GF-D8 (cell line): ENCODE measurements at regions not wholly inside any gene's neighbourhood (a gene's known extent, or its start where the extent isn't known, plus 50 kb on each side); places are given as distances from the start of the nearest gene placed in this dataset.
"Not testable (repeated sequence)": the region's sequence is repeated elsewhere in the genome, so short reads cannot be mapped to it uniquely, and the experiment has no call there.

Source experiments
- DNase-seq: peaks from one replicate; lab custom pipeline; 2025; lab: John Stamatoyannopoulos, UW

DNA sequence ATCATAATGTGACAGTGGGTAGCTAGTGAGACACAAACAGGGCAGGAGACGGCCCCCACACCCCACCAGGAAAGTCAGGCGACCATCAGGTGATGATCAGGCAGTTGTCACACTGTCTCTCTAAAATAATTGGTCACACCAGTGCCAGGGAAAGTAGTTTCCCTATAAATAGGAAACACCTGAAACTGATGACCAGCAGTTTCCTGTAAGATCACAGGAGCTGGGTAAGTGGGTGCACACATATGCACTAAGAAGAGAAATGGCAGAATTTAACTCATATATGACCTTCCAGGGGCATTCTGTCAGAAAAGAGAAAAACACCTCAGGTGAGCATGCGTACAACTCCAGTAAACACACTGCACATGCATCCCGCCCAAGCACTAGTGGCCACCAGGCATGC, 620.5 kb upstream of the GHITM start:
- DNase-seq, result no peak

DNA sequence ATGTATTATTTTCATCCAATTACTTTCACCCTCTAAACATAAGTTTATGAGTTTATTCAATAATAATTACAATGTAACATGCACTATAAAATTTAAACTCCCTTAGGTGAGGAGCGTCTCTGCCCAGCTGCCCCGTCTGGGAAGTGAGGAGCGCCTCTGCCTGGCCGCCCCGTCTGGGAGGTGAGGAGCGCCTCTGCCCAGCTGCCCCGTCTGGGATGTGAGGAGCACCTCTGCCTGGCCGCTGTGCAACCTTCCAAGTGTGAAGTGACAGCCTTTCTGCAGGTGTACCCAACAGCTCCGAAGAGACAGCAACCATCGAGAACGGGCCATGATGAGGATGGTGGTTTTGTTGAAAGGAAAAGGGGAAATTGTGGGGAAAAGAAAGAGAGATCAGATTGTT, 618.9 kb upstream of the GHITM start:
- not testable (repeated sequence) for DNase-seq

- no peak for DNase-seq
Observed at GRCh38 chr10:83522456-83522855, 616.9 kb upstream of the GHITM start.

GRCh38 chr10:83522881-83523386, 616.4 kb upstream of the GHITM start:
- DNase-seq, result no peak

DNA sequence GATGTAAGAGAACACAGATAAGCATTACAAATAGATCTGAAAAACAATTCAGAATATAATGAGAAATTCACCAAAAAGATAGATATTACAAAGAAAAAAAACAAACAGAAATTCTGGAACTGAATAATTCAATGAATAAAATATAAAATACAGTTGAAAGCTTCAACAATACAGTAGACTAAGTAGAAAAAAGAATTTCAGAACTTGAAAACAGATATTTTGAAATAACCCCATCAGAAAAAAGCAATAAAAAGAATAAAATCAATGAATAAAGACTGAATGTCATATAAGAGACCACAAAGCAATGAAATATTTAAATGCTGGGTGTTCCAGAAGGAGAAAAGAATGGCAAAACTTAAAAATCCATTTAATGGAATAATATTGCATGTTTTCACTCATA, 611.4 kb upstream of the GHITM start:
- no peak for DNase-seq

DNA sequence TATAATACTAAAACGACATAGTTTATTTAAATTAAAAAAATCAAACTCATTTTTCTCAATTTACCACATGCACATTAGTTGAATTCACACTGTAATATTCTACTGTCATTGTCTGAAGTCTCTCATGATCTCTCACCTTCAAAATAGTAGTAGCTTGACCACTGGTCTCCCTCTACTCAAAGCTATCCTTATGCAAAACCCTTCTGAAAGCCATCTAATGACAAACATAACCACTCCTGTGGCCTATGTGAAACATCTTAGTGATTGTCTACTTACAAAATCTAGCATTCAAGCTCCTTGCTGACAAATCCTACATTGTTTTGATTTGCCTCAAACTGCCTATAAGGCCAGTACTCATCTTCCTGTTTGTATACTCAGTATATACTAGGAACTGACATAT, 606.0 kb upstream of the GHITM start:
- DNase-seq, result no peak

DNA sequence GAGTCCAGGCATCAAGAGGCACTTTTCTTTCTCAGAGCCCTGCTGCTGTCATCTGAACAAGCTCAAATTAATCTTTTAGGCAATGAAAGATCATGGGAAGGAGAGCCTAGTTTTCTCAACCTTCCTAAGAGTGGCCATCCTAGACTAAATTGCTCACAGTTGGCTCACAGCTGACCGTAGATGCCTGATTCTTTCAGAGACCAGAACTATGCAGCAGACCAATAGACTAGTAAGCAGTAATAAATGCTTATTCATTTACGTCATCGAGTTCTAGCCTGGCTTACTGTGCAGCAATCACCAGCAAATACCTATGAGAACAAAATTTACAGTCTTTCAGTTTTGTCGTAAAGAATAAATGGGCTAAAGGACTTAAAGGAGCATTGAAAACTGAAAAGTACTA, 602.9 kb upstream of the GHITM start:
- DNase-seq, result no peak

GRCh38 chr10:83538047-83538446, 601.3 kb upstream of the GHITM start:
- DNase-seq, result no peak

- no peak for DNase-seq
Observed at GRCh38 chr10:83539528-83540308, 599.6 kb upstream of the GHITM start.

DNA sequence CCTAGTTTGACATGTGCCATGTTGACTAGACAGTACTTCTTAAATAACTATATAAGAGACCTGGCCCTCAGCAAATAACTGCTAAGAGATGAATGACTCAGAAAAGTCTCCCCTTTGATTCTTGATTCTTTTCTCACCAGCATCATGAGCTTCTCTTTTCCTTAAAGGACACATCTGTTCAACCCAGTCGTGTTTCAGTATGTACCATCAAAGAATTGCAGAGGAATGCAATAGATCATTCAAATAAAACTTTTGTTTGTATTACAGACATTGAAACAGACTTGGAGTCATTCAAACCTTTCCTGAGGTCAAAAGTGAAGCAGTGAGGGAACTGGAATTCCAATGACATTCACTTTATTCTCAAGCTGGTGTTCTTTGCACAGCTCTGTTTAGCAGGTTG, 598.3 kb upstream of the GHITM start:
- DNase-seq, result no peak

DNA sequence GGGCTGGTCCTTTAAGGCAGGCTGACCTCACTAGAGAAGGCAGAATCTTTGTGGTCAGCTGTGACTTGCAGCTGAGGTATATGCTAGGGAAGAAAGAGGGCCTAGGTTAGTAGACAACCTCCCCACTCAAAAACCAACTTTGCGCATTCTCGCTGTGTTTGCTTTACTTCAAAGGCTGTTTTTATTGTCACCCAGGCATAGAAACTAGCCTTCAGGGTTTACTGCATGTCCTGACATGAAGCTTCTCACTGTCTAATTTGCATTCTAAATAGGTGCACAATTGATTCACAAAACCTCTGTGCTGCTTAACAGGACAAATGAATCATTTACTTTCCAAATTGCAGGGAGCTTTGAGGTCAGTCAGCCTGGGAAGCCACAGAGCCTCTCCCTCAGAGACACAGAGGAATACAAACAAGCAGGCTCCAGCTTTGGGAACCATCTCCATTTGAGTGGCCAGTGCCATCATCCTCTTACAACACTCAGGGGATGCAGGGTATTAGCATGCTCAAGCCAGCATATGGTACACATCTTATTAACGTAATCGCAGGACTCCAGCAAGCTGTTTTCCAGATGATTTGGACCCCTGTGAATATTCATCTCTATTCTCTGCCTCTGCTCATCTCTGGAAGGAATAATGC, 596.4 kb upstream of the GHITM start:
- no peak for DNase-seq

DNA sequence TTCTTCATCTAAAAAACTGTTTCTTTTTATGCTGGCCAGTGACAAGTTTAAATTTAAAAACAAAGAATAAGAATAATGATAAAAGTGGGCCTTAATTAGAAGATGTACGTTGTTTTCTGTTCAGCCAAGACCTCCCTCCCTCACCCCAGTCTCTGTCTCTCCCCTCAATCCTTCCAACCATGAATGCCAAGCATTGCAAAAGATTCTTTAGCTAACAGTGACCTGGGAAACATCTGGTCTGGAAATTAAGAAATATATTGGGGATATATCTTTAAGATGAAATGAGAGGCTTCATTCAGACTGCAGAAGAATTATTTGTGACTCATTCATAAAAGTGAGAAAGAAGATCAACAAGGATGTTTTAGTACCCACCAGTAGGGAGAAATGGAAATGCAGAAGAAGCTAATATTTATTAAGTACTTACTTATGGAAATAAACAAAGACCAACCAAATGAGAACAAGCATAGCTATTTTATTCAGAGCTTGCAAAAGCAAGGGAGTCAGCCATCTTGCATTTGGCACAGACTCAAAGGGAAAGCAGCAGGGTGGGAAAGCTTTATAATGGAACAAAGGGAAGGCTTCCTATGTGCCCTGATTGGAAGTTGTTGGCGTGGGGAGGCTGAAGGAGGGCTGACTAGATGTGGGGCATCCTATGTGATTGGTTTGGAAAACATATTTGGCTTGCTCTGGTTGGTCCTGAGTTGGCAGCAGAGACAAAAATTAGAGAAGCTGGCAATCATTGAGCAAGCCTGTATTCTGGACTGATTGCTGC, 595.4 kb upstream of the GHITM start:
- DNase-seq, result no peak

GRCh38 chr10:83545901-83546391, 593.4 kb upstream of the GHITM start:
- no peak for DNase-seq

DNA sequence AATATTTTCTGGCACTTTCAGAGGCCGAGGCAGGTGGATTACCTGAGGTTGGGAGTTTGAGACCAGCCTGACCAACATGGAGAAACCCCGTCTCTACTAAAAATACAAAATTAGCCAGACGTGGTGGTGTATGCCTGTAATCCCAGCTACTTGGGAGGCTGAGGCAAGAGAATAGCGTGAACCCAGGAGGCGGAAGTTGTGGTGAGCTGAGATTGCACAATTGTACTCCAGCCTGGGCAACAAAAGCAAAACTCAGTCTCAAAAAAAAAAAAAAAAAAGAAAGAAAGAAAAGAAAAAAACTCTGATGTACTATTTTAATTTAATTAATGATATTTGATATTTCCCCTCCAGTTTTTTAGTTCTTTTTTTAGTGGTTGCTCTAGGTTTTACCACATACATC, 588.1 kb upstream of the GHITM start:
- not testable (repeated sequence) for DNase-seq

- no peak for DNase-seq
Observed at GRCh38 chr10:83553366-83553765, 585.9 kb upstream of the GHITM start.

DNA sequence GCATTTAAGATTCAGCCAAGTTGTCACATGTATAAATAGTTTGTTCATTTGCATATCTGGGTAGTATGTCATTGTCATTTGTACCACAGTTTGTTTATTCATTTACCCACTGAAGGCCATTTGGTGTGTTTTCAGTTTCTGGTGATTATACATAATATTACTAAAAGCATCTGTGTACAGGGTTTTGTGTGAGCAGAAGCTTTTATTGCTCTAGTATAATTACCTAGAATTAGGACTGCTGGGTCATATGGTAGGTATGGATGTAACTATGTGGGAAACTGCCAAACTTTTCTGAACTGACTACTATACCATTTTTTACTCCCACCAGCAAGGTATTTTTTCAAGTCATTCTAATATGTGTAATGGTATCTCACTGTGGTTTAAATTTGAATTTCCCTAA, 584.0 kb upstream of the GHITM start:
- no peak for DNase-seq

DNA sequence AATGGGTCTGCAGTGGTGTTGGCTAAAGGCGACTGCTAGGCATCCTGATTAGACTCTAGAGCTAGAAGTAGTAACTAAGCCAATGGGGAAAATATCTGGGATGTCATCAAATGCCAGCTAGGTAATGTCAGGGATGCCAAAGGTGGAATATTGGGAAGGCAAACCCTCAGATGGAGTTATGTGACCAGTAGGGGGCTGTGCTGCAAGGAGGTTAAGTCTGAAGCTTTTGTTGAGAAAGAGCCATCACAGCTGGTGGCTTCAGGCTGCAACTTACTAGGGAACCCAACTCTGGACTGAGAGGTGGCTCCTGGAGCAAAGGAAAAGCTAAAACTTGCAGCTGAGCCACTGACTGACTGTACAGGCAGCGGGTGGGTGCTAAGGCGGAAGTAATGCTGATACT, 576.9 kb upstream of the GHITM start:
- no peak for DNase-seq

DNA sequence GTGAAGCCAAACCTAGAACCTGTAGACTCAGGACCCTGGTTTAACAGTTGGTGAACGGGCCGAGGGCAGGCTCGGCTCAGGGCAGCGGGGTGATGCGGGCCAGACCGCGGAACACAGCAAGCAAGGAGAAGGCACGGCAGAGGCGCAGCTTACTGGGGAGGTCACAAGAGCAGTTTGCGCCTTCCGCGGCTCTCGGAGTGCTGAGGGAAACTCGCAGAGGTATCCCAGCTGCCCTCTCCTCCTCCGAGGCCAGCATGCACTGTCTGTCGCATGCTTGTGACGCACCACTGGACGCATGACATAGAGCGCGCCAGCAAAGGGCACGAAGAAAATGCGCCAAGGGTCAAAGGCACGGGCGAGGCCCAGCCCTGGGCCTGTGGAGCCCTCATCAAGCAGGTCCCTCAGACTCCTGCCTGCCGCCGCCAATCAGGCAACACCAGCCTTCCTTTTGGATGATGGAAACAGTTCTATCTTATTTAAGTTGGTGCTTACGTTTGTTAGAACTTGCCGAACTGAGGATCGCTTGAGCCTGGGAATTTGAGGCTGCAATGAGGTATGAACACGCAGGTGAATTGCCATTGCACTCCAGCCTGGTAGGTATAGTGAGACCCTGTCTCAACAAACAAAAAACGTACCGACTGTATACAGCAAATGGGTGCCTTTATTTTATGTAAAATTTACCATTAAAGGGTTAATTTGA, 574.3 kb upstream of the GHITM start:
- no peak for DNase-seq

GRCh38 chr10:83572036-83572435, 567.3 kb upstream of the GHITM start:
- no peak for DNase-seq

DNA sequence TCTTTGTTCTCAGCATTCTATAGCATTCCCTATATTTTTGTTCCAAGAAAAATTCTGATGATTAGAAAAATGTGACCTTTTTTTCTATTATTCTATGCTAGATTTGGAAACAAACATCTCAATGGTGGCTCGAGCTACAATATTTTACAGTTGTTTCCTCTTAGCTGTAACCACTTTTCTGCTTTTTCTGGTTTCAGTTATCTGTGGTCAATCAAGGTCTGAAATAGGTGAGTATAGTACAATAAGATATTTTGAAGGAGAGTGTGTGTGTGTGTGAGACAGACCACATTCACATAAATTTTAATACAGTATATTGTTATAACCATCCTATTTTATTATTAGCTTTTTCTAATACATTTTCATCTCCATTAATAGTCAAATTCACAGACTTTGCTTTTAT, 564.5 kb upstream of the GHITM start:
- no peak for DNase-seq

DNA sequence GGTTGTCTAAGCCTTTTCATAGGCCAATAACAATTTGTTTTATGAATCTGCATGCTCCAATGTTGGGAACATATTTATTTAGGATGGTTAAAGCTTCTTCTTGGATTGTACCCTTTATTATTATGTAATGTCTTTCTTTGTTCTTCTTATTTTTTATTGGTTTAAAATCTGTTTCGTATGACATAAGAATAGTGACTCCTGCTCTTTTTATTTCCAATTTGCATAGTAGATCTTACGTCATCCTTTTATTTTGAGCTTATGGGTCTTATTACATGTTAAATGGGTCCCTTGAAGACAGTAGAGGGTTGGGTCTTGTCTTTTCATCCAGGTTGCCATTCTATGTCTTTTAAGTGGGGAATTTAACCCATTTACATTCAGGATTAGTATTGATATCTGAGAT, 561.9 kb upstream of the GHITM start:
- DNase-seq, result no peak

DNA sequence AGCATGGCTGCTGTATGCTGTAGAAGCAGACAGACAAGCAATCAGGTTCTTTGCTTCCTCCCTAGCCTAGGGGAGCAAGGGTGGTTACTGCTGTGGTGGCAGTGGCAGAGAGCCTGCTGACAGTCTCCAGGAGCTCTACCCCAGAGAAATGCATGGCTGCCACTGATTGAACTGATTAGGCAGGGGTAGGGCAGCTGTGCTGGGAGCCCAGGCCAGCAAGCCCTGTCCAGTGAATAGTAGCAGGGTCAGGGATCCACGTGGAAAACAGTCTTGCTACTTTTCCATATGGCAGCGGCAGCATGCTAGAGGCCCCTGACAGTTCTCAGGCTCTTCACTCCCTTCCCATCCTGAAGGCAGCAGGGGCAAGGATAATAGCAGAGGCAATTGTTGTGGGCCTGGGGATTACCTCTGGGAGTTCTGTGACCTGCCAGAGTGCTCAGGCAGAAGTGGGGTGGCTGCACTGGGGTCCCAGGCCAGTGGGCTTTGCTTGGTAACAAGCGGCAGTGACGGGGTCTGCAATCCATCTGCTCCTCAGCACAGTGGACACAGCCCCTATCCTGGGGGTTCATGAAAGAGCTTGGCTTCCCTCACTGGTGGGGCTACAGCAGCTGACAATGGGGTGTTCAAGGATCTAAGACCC, 558.8 kb upstream of the GHITM start:
- no peak for DNase-seq
